ENCODE measurements at regions not wholly inside any gene's neighbourhood (a gene's known extent, or its start where the extent isn't known, plus 50 kb on each side); places are given as distances from the start of the nearest gene placed in this dataset.

- no peak overlapping the region for H3K4me3 ChIP-seq
- no peaks in the 10 kb centered on the region for H3K27me3 ChIP-seq (ENCODE audit: insufficient read depth in 3 of 3, low read length in 2 of 3)
- 88 to 98% (median 94%) methylated on average over 2 of the region's 2 CpGs for WGBS, 3 donors
- ATAC-seq (no peak), DNase-seq (no peak)
- H3K4me1 ChIP-seq: no peaks in the 10 kb centered on the region
- intact Hi-C loops (cut with DNase I): no loop called here
- H3K27ac ChIP-seq: no peak overlapping the region
- TF ChIP-seq CTCF (IDR thresholded peaks at IDR 0.05): no peak
- no peaks in the 10 kb centered on the region for H3K36me3 ChIP-seq (ENCODE audit: insufficient read depth in 1 of 2, low read depth in 1 of 2)
- H3K9me3 ChIP-seq: no peaks in the 10 kb centered on the region
Measured at GRCh38 chr10:78556705-78557432, 511.9 kb upstream of the ZMIZ1 start.

GRCh38 chr10:78557433-78557925 lies 511.3 kb upstream of the ZMIZ1 start:
- Histone ChIP-seq H3K27me3 (ENCODE audit: insufficient read depth in 3 of 3, low read length in 2 of 3) (no peaks in the 10 kb centered on the region), H3K4me1 (no peaks in the 10 kb centered on the region), H3K36me3 (ENCODE audit: insufficient read depth in 1 of 2, low read depth in 1 of 2) (no peaks in the 10 kb centered on the region), H3K27ac (no peak overlapping the region), H3K9me3 (no peaks in the 10 kb centered on the region), H3K4me3 (no peak overlapping the region)
- WGBS, 3 donors: 67 to 75% (median 74%) methylated on average over 2 of the region's 2 CpGs
- TF ChIP-seq CTCF (IDR thresholded peaks at IDR 0.05): no peak
- no peak for DNase-seq
- intact Hi-C loops (cut with DNase I): no loop called here
- no peak for ATAC-seq

GRCh38 chr10:78559661-78560340 lies 509.0 kb upstream of the ZMIZ1 start:
- WGBS, 3 donors: 66 to 77% (median 71%) methylated on average over 10 of the region's 10 CpGs
- intact Hi-C loops (cut with DNase I): no loop called here
- H3K36me3 ChIP-seq (ENCODE audit: insufficient read depth in 1 of 2, low read depth in 1 of 2): no peaks in the 10 kb centered on the region
- no peak for TF ChIP-seq CTCF (IDR thresholded peaks at IDR 0.05)
- no peaks in the 10 kb centered on the region for H3K9me3 ChIP-seq
- no peak overlapping the region for H3K27ac ChIP-seq
- DNase-seq (no peak), ATAC-seq (peak in 1 of 4 donors; percentile 8)
- no peaks in the 10 kb centered on the region for H3K4me1 ChIP-seq
- H3K27me3 ChIP-seq (ENCODE audit: insufficient read depth in 3 of 3, low read length in 2 of 3): no peaks in the 10 kb centered on the region
- no peak overlapping the region for H3K4me3 ChIP-seq

- no peak overlapping the region for H3K27ac ChIP-seq
- WGBS, 3 donors: 64 to 81% (median 70%) methylated on average over 4 of the region's 4 CpGs
- ATAC-seq (no peak), DNase-seq (no peak)
- no peaks in the 10 kb centered on the region for H3K4me1 ChIP-seq
- intact Hi-C loops (cut with DNase I): no loop called here
- H3K4me3 ChIP-seq: no peak overlapping the region
- no peaks in the 10 kb centered on the region for H3K36me3 ChIP-seq (ENCODE audit: insufficient read depth in 1 of 2, low read depth in 1 of 2)
- no peak for TF ChIP-seq CTCF (IDR thresholded peaks at IDR 0.05)
- H3K9me3 ChIP-seq: no peaks in the 10 kb centered on the region
- H3K27me3 ChIP-seq (ENCODE audit: insufficient read depth in 3 of 3, low read length in 2 of 3): no peaks in the 10 kb centered on the region
Measured at GRCh38 chr10:78560341-78560688, 508.5 kb upstream of the ZMIZ1 start.
